Left renal pelvis (tissue), 4 donors: ENCODE measurements at regions not wholly inside any gene's neighbourhood (a gene's known extent, or its start where the extent isn't known, plus 50 kb on each side); places are given as distances from the start of the nearest gene placed in this dataset.

Experiments used
- DNase-seq, 4 donors: peaks; one replicate each; pipeline ENCODE4 v3.0.0-alpha.2; 2013; ENCODE audit warnings: low read depth in 4 of 4, low spot score in 3 of 4

GRCh38 chr12:111202237-111202915, 166.5 kb downstream of the PHETA1 start:
- no peak for DNase-seq

GRCh38 chr12:111201495-111202236, 167.2 kb downstream of the PHETA1 start:
- DNase-seq, result no peak

- DNase-seq, result no peak
Observed at GRCh38 chr12:111201036-111201435, 167.9 kb downstream of the PHETA1 start.

DNA sequence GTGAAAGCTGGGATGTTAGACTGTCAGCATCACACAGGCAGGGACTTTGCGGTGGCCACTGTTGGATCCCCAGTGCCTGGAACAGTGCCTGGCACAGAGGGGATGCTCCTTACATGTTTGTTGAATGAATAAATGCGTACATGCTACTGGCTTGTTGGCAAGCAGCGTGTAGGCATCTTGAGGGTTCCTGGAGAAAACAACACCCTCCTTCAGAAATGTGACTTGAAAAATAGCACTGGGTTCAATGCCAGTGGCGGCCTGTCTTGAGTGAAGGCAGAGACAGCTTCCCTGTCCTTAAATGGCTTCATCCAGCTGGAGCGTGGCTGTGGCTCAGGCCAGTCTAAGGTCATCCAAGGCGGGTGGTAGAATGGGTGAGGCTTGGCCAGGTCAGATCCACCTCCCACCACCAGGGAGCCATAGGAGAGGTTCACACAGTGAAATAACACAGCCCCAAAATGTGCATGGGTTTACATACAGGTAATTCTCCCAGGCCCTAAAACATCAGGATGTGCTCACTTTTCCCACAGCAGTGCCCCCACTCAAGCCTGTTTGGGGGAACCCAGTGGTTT, 171.4 kb downstream of the PHETA1 start:
- DNase-seq, result no peak

GRCh38 chr12:111196532-111196931, 172.4 kb downstream of the PHETA1 start:
- no peak for DNase-seq

- no peak for DNase-seq
Observed at GRCh38 chr12:111195316-111195715, 173.6 kb downstream of the PHETA1 start.

DNA sequence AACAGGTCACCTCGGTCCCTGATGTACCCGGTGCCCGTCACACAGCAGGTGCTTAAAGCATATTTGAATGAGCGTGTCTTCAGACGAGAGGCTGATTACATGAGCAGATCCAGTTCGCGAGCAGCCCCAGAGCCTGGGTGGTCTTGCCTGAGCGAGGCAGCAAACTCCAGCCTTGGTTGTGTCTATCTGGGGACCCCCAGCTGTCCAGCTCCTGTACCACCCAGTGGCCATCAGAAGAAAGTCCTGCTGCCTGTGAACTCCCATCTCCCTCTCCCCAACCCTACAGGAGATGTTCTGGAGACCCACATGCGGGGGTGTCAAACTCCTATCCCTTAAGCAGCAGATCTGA, 174.2 kb downstream of the PHETA1 start:
- no peak for DNase-seq

GRCh38 chr12:111193977-111194702, 174.8 kb downstream of the PHETA1 start:
- DNase-seq, result no peak

DNA sequence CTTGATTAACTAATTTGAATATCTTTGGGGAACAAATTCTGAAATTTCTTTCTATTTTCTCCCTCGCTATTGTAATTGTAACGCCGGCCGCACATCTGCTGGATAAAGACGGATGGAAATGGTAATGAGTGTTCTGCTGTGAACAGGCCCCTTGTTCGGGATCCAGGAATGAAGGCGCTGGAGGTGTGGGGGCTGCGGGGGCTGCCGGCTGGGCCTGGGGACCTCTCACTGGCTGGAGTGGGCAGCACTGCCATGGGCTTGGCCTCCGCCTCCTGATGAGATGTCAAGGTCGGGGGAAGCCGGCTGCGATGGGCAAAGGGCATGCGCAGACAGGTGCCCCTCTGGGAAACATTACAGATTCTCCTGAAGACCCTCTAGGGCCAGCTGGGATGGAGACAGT, 175.4 kb downstream of the PHETA1 start:
- DNase-seq, result no peak

- DNase-seq, result no peak
Observed at GRCh38 chr12:111193067-111193466, 175.8 kb downstream of the PHETA1 start.

- DNase-seq, result no peak
Observed at GRCh38 chr12:111192647-111193046, 176.2 kb downstream of the PHETA1 start.

GRCh38 chr12:111190741-111191526, 178.0 kb downstream of the PHETA1 start:
- no peak for DNase-seq

DNA sequence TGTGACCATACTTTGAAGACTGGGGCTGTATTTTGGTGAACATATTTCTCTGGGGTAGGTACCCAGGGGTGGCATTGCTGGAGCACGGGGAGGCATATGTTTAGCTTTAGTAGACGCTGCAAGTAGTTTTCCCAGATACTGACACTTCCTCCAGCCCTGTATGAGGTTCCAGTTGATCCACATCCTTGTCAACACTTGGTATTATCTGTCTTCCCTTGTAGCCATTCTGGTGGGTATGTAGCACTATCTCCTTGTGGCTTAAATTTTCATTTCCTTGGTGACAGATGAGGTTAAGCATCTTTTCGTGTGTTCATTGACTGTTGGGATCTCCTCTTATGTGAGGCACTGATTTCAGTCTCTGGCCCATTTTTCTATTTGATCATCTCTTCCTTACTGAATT, 179.1 kb downstream of the PHETA1 start:
- DNase-seq, result no peak

DNA sequence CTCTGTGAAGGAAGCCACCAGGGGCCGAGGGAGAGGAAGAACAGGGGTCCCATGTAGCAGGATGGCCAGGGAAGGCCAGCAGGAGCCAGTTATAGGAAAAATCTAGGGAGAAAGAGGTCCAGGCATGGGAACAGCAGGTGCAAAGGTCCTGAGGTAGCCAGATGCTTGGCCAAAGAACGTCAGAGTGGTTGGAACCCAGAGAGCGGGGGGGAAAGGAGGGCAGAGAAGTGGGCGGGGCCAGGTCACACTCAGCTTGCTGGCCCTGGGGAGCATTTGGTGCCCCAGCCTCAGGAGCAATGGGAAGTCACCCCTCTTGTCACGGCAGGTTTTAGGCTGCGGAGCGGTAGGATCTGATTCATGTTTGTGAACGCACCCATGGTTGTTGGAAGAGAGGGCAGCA, 180.5 kb downstream of the PHETA1 start:
- DNase-seq, result no peak

- no peak for DNase-seq
Observed at GRCh38 chr12:111186347-111186746, 182.5 kb downstream of the PHETA1 start.

DNA sequence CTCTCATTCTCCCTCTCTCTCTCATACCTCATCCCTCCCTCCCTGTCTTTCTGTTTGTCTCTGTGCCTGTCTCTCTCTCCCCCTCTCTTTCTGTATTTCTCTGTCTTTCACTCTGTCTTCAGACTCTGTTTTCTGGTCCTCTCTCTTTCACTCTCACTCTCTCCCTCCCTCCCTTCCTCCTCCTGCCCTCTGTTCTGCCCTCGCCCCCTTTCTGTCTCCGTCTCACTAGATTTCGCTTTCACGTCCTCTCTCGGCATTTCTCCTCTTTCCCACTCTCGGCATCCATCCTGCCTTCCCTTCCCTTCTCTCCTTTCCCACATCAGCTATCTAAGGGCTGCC, 183.0 kb downstream of the PHETA1 start:
- no peak for DNase-seq

DNA sequence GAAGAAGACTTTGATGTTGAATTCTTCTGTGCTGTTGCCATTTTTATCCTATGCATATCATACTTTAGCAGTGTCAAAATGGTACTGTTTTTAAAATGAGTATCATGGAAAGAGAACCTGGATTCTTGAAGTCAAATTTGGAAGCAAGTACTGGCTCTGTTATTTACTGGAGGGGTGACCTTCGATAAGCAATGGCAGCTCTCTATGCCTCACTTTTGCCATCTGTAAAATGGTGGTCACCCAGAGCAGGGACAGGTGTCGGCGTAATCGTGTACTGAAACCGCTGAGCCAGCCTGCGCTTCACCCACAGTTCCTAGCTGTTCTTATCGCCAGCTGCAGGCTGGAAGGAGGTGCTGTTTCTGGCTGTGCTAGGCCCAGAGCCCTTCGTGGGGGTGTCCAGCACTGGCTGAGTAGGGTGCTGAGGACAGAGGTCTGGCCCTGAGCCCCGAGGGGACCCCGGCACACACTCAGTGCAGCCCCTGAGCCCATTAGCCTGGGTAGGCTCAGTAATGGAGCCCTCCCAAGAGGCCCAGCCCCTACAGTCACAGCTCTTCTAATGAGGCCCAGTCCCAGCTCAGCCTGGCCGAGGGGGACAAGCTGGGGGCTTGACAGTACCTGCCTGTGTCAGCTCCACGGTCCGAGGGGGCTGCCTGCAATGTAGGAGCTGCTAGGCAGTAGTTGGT, 183.5 kb downstream of the PHETA1 start:
- no peak for DNase-seq

- no peak for DNase-seq
Observed at GRCh38 chr12:111184161-111184560, 184.7 kb downstream of the PHETA1 start.

DNA sequence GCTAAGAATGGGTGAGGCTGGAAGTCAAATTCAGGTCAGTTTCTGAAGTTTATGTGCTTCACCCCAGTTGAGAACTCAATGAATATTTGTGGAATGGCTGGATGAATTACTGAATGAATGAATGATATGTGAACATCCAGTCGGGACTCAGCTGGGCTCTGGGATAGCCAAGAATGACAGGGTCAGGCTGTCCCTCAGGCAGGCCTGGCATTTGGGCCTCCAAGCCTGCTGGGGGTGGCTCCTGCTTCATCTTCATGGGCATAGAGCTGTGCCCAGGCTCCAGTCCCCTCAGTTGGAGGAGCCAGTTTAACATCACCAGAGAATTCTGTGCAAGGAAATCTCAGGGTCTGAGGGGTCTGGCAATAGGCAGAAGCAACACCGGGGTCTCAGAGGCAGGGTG, 185.8 kb downstream of the PHETA1 start:
- DNase-seq, result no peak

GRCh38 chr12:111182382-111182781, 186.5 kb downstream of the PHETA1 start:
- no peak for DNase-seq
